Amygdala (tissue), 56 donors: ENCODE measurements at regions not wholly inside any gene's neighbourhood (a gene's known extent, or its start where the extent isn't known, plus 50 kb on each side); places are given as distances from the start of the nearest gene placed in this dataset.
"Not testable (repeated sequence)": the region's sequence is repeated elsewhere in the genome, so short reads cannot be mapped to it uniquely, and the experiment has no call there.

Experiments
- DNase-seq, 56 donors: peaks; one replicate each; lab custom pipeline; 2025; lab: John Stamatoyannopoulos, UW

DNA sequence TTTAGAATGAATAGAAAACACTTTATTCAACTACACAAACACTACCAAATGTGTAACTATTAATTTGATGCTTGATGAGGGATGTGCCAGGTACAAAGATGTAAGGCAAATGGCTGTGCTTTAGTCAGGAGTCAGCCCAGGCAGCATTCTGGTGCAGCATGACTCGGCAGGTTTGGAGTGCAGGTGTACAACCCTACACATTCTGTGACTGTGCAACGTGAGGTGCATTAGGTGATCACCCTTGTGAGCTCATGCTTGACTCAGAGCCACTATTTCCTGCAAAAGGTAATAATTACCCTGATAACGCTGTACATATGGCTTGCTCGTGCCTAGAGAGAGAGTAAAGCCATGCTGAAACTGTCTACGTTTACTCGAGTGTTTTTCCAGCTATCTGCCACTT lies 288.7 kb upstream of the DSEL start:
- DNase-seq = no peak

DNA sequence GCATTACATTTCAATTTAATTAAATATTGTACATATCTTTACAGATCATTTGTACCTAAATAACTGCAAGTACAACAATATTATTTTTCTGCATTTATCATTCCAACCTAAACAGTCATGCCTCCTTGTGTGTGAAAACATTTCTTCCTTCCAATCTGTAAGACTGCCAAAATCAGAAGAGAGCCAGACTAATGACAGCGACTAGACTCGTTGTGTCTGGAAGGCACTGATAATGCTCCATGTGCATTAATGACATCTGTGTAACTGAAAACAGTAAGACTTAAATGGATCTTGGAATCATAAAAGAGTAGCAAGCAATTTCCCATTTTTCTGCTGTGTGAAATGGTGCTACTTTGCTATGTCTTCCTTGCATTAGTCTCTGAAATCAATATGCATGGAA lies 278.0 kb upstream of the DSEL start:
- no peak for DNase-seq

DNA sequence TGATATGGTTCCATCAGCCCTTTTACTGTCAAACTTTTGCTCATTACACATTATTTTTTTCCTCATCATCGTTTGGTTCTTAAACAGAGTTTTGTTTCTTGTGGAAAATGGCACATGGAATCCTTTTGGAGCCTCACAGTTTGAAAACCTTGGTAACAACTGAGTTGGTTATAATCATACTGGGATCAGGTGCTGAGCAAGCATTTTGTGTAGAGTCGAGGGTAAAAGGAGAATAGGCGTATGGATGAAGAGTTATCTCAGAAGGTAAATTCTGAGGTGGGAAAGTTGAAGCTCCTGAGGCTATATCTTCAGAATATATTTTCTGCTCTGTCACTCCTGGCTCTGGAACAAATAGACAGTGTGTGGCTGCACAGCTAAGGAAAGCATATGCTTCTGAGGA lies 274.0 kb upstream of the DSEL start:
- no peak for DNase-seq

DNA sequence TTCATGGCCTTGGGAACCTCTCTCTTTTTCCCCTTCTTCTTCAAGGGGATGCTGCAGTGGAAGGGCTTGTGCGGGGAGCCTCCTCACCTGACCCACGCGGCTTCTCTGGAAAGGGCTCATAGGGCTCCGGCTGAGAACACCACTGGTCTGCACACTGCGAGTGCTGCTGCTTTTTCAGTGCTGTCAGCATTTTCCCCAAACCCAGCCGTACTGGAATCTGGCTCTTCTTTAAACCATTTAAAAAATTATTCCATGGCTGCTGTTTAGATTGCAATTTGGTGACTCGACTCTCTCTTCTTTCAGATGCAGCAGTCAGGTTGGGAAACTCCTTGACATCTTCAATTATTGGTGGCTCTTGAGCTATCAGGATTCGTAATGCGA lies 272.6 kb upstream of the DSEL start:
- DNase-seq = no peak

DNA sequence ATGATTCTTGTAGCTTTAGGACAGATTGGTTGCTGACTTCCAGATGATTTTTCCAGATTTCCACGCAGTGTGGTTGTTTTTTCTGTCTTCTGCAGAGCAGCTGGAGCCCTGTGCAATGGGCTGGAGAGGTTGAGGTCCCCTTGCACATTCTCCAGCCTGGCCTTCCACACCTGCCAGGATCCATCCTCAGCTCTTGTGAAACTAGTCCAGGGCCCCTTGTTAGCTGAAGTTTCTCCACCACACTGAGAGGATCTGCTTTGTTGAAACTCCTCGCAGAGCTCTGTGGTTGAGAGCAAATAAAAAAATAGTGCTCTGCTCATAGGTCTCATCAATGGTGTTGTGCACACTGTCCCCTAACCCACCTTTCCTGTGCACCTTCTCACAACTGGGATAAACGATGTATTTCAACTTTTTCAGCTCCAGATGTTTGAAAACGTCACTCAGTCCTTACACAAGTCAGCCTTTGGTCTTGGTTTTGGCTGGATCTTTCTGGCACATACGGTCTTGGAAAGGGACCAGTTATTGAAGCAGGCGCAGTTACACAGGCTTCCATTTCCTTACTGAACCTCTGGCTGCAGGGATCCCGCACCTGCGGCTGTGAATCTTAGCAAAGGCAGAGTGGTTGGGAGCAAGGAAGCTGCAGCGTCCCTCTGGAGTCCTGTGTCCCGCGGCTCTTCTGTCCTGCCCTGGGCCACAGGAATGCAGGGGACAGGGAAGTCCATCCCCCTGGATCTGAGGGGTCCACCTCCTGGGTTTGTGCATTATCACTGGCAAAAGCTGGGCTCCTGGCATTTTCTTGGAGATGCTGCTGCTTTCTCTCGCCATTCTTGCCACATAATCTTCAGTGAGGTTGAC lies 272.0 kb upstream of the DSEL start:
- DNase-seq = no peak

DNA sequence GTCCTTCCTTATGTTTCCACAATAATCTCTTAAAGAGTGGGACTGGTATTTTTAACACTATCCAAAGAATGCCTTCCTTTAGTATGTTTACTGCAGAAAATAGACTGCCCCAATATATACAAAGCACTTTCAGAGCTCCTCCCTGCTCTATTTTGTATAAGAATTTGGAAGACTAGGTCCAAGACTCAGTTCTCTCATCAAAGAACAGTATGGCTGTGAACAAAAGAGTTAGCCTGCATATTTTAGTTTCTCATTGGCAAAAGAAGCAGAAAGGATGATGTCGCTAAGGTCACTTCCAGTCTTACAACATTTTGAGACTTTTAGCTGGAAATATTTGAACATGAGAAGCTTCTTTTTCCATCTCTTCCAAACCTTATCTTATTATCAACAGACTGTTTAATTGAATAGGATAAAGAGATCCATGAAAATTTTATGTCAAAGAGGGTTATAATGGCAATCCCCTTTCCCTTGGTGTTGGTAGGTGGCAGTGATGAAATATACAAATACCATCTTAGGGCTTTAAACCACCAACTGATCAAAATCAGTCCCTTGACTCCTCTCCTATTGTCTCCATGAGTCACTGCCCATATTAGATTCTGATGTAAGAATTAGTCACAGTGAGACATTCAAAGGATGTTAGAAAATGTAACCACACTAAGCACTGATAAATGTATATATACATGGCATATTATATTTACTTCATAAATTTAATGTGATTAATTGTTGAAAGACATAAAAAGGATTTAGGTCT lies 266.9 kb upstream of the DSEL start:
- DNase-seq = no peak

DNA sequence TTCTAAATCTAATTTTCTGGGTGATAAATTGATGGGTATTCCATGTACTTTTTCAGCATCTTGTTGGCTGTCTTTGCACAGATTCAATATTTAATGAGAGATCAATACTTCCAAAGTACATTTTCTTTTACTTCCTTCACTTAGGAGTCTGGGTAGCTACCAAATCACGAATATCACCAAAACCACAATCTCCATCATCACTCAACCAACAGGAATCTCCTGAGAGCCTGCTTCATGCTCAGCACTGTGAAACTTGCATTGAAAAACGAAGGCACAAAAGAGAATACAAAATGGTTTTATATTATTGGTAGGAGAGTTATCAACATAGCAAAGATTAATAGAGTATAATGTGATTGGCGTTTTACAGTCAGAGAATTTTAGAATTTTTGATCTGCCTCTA lies 261.5 kb upstream of the DSEL start:
- no peak for DNase-seq

DNA sequence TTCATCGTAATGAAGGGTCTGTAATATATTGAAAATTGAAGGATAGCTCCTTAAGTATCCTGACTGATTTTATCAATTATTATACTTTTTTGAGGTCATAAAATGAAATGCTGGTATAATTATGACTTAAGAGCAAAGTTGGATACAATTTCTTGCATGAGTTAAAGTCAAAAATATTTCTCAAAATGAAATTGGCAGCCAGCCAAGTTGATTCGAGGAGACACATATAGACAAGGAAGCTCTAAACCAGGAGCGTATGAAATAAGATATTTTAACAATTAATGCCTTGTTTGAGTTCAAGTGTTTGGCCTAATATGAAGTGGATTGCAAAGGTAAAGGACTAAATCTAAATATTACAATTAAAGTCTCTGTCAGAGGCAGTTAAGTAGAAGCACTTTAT lies 260.4 kb upstream of the DSEL start:
- DNase-seq = no peak

DNA sequence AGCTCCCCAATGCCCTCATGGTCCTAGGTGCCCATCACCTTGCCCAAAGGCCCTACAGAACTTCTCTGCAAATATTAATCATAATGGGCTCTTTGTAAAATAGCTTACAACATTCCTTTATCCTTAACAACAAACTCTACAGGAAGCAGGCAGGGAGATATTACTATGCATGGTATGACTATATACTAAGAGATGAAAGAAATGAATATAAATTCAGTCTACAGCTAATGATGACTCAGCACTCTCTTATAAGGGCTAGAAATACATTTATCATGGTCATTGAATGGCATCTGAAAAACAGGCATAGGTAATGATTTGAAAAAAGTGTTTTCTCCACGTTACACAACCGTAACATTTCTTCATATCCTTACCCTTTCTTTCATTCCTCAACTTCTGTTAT lies 254.8 kb upstream of the DSEL start:
- DNase-seq = no peak

DNA sequence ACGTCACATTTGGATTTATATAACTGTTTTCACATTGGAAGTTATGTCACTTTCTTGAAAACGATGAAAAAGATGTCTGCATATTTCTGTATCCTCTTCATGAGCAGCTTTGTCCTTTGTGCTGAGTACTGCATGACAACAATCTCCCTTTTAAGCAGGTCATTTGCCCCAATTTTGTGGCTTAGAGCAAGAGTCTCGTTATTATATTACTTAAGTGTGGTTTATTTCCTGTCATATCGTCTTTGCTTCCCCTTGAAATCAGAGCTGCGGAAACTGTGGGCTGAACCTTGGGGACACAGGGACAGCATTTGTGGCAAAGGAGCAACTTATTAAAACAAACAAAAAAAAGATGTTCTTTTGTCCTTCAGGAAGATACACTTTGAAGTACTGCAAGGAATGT lies 254.0 kb upstream of the DSEL start:
- DNase-seq = no peak

DNA sequence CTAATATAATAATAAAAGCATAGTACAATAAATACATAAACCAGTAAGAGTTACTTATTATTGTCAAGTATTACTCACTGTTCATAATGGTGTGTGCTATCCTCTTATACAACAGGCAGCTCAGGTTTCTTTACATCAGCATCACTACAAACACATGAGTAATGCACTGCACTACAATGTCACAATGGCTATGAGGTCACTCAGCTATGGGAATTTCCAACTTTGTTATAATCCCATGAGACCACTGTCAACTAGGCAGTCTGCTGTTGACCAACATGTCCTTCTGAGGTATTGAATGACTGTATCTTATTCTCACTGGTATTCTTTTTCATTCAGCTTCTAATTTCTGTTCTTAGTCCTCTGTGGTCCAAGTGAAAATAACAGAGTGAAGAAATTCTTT lies 250.4 kb upstream of the DSEL start:
- DNase-seq = no peak

DNA sequence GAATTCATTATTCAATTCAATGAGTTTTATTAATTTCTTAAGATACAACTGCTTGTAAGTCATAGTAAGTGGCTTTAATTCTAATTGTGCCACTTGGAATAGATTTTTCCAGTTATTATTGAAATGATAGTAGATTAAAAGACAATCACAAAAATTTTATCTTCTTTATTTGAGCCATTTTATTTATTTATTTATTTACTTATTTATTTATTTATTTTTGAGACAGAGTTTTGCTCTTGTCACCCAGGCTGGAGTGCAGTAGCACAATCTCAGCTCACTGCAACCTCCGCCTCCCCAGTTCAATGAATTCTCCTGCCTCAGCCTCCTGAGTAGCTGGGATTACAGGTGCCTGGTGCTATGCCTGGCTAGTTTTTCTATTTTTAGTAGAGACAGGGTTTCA lies 235.7 kb upstream of the DSEL start:
- DNase-seq = not testable (repeated sequence)

DNA sequence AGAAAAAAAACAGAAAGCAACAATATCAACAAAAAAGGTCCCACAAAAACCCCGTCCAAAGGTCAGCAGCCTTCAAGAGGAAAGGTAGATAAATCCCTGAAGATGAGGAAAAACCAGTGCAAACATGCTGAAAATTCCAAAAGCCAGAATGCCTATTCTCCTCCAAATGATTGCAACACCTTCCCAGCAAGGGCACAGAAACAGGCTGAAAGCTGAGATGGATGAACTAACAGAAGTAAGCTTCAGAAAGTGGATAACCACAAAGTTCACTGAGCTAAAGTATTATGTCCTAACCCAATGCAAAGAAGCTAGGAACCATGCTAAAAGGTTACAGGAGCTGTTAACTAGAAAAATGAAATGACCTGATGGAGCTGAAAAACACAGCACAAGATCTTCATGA lies 226.4 kb upstream of the DSEL start:
- DNase-seq = no peak

DNA sequence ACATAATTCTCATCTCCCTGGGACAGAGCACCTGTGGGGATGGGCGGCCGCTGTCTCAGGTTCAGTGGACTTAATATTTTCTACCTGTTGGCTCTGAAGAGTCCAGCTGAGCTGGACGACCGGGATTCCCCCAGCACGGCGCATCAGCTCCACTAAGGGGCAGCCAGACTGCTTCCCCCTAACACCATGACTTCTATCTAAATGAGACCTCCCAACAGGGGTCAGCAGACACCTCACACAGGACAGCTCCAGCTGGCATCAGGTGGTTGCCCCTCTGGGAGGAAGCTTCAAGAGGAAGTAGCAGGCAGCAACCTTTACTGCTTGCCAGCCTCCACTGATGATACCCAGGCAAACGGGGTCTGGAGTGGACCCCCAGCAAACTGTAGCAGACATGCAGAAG lies 226.0 kb upstream of the DSEL start:
- DNase-seq = no peak

DNA sequence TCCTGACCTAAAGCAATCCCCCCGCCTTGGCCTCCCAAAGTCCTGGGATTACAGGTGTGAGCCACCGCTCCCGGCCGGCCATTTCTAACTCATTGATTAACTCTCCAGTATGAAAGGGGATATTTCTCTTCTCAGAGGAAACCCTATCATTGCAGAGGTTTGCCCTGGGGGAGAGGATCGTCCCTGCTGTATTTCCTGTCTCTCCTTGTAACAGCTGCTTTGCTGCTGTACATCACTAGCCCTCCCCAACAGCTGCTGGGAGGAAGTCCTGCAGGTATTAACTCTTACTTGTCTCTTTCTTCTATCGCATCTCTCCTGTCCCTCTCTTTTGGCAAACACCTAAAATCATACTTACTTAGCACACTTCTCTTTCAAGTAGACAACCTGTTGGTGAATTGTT lies 219.0 kb upstream of the DSEL start:
- no peak for DNase-seq

DNA sequence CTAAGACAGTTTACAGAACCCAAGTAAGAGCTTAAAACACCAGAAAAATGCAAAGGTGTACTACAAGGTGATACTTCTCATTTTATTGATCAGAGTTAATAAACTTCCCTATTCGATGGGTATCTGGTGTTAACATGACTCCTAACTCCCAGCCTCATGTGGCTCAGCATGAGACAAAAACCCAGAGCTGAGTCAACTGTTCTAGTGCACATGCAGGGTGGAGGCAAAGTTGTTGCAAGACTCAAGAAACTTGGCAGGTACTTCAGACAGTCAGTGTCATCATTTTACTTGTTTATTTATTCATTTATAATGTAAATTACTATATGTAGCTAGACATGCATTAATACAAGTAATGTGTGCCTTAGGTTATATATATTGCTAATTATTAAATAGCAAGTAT lies 216.6 kb upstream of the DSEL start:
- DNase-seq = no peak

DNA sequence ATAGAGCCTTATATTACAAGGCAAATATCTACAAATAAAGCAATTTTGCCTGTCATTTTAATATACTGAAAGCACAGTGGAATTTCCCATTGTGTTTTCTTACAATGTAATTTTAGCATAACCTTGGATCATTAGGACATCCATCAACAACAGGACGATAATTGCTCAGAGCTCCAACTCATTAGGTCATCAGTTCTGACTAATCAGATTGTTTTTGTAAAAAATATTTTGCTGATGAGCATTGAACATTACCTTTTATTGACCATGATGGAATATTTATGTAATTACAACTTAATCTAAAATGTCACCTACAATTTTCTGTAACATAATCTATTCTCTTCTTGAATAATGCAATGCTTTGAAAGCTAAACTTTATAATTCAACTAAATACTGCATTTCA lies 215.3 kb upstream of the DSEL start:
- DNase-seq = no peak

DNA sequence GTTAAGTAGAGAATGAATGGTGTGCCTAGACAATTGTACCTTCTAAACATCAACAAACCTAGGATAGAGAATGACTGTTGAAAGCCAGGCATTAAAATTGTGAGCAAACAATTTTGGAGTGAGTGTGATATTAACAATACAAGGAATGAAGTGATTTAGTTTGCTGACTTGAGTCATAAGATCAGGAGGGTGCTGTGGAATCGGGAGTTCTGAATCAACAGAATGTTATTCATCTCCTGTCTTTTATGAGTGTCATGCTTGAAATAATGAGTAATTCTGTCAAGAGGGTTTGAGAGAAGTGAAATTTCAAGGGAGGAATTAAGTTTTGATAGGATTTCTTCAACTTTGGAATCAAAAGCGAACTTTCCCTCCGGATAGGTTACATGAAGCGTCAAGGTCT lies 214.4 kb upstream of the DSEL start:
- no peak for DNase-seq

DNA sequence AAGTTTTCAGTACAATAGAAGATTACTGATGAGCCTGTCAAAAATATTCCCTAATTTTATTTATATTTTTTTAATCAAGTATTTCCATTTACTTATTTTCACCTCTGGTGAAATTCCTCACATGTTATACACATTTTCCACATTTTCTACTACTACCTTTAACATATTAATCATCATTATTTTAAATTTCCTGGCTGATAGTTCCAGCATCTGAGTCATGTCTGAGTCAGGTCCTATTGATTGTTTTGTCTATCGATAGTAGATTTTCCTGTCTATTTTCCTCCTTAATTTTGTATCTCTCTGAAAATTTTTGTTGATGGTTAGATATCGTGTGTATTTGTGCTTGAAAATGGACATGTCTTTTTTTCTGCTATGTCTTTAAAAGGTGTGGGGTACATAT lies 211.8 kb upstream of the DSEL start:
- no peak for DNase-seq

DNA sequence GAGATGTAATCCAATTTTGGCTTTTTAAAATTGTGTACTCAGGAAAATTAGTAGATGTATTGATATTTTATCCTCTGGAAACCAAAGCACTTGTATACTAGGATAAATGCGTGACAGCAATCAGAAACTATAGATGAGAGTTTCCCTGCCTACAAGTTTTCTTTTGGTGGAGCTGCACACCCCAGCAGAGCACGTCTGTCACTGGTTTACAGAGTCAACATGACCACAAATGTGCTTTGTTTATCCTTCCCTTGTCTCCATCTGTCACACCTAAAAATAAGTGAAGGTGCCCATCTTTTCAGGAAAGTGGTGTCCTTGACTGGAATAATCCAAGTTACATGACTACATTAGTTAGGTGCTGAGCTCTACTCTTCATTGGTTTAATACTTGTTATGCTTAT lies 210.4 kb upstream of the DSEL start:
- DNase-seq = no peak

DNA sequence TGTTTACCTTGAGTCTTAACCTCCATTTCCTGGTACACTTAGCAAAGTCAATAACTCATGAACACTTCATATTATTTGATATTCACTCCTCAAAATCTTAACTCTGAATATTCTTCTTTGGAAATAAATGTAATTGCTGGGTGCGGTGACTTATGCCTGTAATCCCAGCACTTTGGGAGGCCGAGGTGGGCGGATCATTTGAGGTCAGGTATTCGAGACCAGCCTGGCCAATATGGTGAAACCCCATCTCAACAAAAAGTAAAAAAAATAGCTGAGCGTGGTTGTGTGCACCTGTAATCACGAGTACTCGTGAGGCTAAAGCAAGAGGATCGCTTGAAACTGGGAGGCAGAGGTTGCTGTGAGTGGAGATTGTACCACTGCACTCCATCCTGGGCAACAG lies 201.3 kb upstream of the DSEL start:
- DNase-seq = no peak

DNA sequence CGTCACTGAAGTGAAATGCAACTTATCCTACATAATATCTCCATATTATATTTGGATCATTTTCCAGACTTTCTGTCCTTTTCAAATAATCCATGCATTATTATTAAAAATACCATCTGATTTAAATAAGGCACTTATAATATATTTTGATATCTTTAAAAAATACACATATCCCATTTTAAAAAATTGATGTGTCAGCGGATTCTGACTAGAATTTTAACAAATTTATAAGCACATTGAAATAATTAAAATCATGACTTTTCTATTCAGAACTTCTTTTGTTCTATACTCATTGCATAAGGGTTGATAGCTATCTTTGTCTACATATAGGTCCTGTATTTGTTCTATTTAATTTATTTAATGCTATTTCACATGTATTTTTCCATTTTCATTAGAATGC lies 199.0 kb upstream of the DSEL start:
- DNase-seq = no peak
